HCT116 (cell line): ENCODE measurements at regions not wholly inside any gene's neighbourhood (a gene's known extent, or its start where the extent isn't known, plus 50 kb on each side); places are given as distances from the start of the nearest gene placed in this dataset.
"Not testable (repeated sequence)": the region's sequence is repeated elsewhere in the genome, so short reads cannot be mapped to it uniquely, and the experiment has no call there.

ENCODE experiments used
- ATAC-seq: fragments of 200-7000 bp; cut with Tn5 transposase; 2 replicates; pipeline ENCODE4 v1.9.1; 2020; ENCODE audit warnings: mild to moderate bottlenecking, moderate library complexity
- BruUV-seq: library from RNA; stranded (reverse); fragments of 400-500 nt; replicated peaks from 2 replicates; lab custom pipeline; 2021; lab: Mats Ljungman, UMichigan
- CTCF ChIA-PET: fragments of 300-600 bp; sonication (Branson Sonifier 250); formaldehyde crosslinking; loops from one replicate; lab custom pipeline; 2021; ENCODE audit warnings: antibody characterized with exemption; lab: Charles Lee
- POLR2A ChIA-PET: fragments of 300-600, 350-600 bp; sonication (Branson Sonifier 250); formaldehyde crosslinking; loops from one replicate; lab custom pipeline; 2021; ENCODE audit warnings: antibody characterized with exemption; lab: Charles Lee
- RAD21 ChIA-PET, 2 experiments: fragments of 300-600 bp; sonication (Branson Sonifier 250); formaldehyde crosslinking; loops; one replicate each; lab custom pipeline; 2023; ENCODE audit warnings: low total read pairs in 2 of 2; ENCODE audit not compliant: uncharacterized antibody in 2 of 2, unreplicated experiment in 2 of 2, low non-redundant PET in 1 of 2; lab: Charles Lee
- DNase-seq: peaks from one replicate; pipeline ENCODE4 v3.0.0-alpha.2; 2010; ENCODE audit warnings: low read depth, low spot score
- H2AFZ ChIP-seq: fragments of 200-600 bp; shearing (Covaris generic), sonication (generic); 2 replicates; pipeline ENCODE4 v1.6.1; 2017; ENCODE audit warnings: low read depth, mixed run types, mixed read lengths, antibody characterized with exemption, low read length; ENCODE audit not compliant: poor library complexity, severe bottlenecking
- H3K27ac ChIP-seq: 2 replicates; pipeline ENCODE4 v1.5.1; 2012; ENCODE audit warnings: low read depth, low read length
- H3K27me3 ChIP-seq: fragments of 200-600 bp; sonication (generic); 2 replicates; pipeline ENCODE4 v1.6.1; 2016; ENCODE audit warnings: mixed run types, low read length, mixed read lengths; ENCODE audit not compliant: insufficient read depth
- H3K36me3 ChIP-seq, 2 experiments: fragments of 200-500 bp in 1 of 2; fragments of 200-600 bp in 1 of 2; sonication (Bioruptor generic) in 1 of 2; sonication (generic) in 1 of 2; 2 replicates each; pipeline versions ENCODE4 v1.5.1 to v1.6.1; 2014 to 2016; ENCODE audit warnings: low read length in 2 of 2, inconsistent platforms in 1 of 2, mixed read lengths in 1 of 2, mixed run types in 1 of 2; ENCODE audit not compliant: insufficient read depth in 2 of 2, control insufficient read depth in 1 of 2
- H3K4me1 ChIP-seq, 2 experiments: fragments of 200-600 bp in 1 of 2; sonication (generic) in 1 of 2; 2 replicates each; pipeline versions ENCODE4 v1.5.1 to v1.6.1; 2012 to 2017; ENCODE audit warnings: low read length in 2 of 2, inconsistent platforms in 1 of 2, mild to moderate bottlenecking in 1 of 2, mixed read lengths in 1 of 2, mixed run types in 1 of 2, moderate library complexity in 1 of 2; ENCODE audit not compliant: insufficient read depth in 2 of 2, control insufficient read depth in 1 of 2
- H3K4me2 ChIP-seq: fragments of 200-600 bp; sonication (generic); 2 replicates; pipeline ENCODE4 v1.6.1; 2017; ENCODE audit warnings: mixed run types, low read length, mixed read lengths
- H3K4me3 ChIP-seq, 2 experiments: fragments of 200-600 bp in 1 of 2; sonication (generic) in 1 of 2; replicated peaks in 1 of 2; 2 replicates each; pipeline ENCODE4 v1.5.1; 2011 to 2016; ENCODE audit warnings: low read length in 2 of 2, control low read depth in 1 of 2, low read depth in 1 of 2, mild to moderate bottlenecking in 1 of 2, mixed read lengths in 1 of 2, mixed run types in 1 of 2
- H3K79me2 ChIP-seq: fragments of 200-600 bp; sonication (generic); 2 replicates; pipeline ENCODE4 v1.6.1; 2017; ENCODE audit warnings: mild to moderate bottlenecking, mixed run types, low read length, moderate library complexity, mixed read lengths; ENCODE audit not compliant: insufficient read depth
- H3K9ac ChIP-seq: fragments of 200-600 bp; sonication (generic); 2 replicates; pipeline ENCODE4 v1.6.1; 2016; ENCODE audit warnings: low read length, mixed read lengths
- H3K9me2 ChIP-seq: fragments of 200-600 bp; sonication (generic), shearing (Covaris generic); 2 replicates; pipeline ENCODE4 v1.6.1; 2017; ENCODE audit warnings: mixed run types, mild to moderate bottlenecking, moderate library complexity; ENCODE audit not compliant: insufficient read depth
- H3K9me3 ChIP-seq, 2 experiments: fragments of 200-500 bp in 1 of 2; fragments of 200-600 bp in 1 of 2; sonication (Bioruptor generic) in 1 of 2; sonication (generic) in 1 of 2; 2 replicates each; pipeline ENCODE4 v1.6.1; 2014 to 2017; ENCODE audit warnings: low read length in 2 of 2, mixed read lengths in 2 of 2, inconsistent platforms in 1 of 2, low read depth in 1 of 2, mild to moderate bottlenecking in 1 of 2, mixed run types in 1 of 2, moderate library complexity in 1 of 2; ENCODE audit not compliant: control insufficient read depth in 1 of 2, insufficient read depth in 1 of 2
- H4K20me1 ChIP-seq: fragments of 200-600 bp; sonication (generic), shearing (Covaris generic); 2 replicates; pipeline ENCODE4 v1.6.1; 2017; ENCODE audit warnings: mixed run types, mild to moderate bottlenecking, moderate library complexity; ENCODE audit not compliant: insufficient read depth
- ATF3 ChIP-seq: IDR thresholded peaks from 2 replicates; pipeline ENCODE4 v1.6.1; 2012
- CBX3 ChIP-seq: IDR thresholded peaks from 2 replicates; pipeline ENCODE4 v1.6.1; 2012; ENCODE audit warnings: low read depth
- CEBPB ChIP-seq: IDR thresholded peaks from 2 replicates; pipeline ENCODE4 v1.6.1; 2012; ENCODE audit warnings: low read depth
- CTCF ChIP-seq, 3 experiments: fragments of 200-600 bp in 1 of 3; sonication (generic) in 1 of 3; IDR thresholded peaks in 2 of 3; conservative IDR thresholded peaks in 1 of 3; 2 replicates each; pipeline ENCODE4 v1.5.1; 2012 to 2017; ENCODE audit warnings: low read depth in 2 of 3, low read length in 2 of 3, antibody characterized with exemption in 1 of 3, borderline replicate concordance in 1 of 3, control low read depth in 1 of 3, mild to moderate bottlenecking in 1 of 3, mixed read lengths in 1 of 3, mixed run types in 1 of 3, moderate library complexity in 1 of 3; ENCODE audit not compliant: insufficient read depth in 1 of 3
- EGR1 ChIP-seq: IDR thresholded peaks from 2 replicates; pipeline ENCODE4 v1.6.1; 2012; ENCODE audit warnings: low read depth
- FOSL1 ChIP-seq: IDR thresholded peaks from 2 replicates; pipeline ENCODE4 v1.6.1; 2012; ENCODE audit warnings: low read depth
- JUND ChIP-seq: IDR thresholded peaks from 2 replicates; pipeline ENCODE4 v1.6.1; 2012
- POLR2AphosphoS5 ChIP-seq: IDR thresholded peaks from 2 replicates; pipeline ENCODE4 v1.6.1; 2011; ENCODE audit warnings: mild to moderate bottlenecking, low read depth, low read length, moderate library complexity
- REST ChIP-seq: IDR thresholded peaks from 2 replicates; pipeline ENCODE4 v1.6.1; 2012; ENCODE audit warnings: low read depth
- SP1 ChIP-seq: IDR thresholded peaks from 2 replicates; pipeline ENCODE4 v1.6.1; 2012; ENCODE audit warnings: low read depth
- TCF7L2 ChIP-seq: IDR thresholded peaks from 2 replicates; pipeline ENCODE4 v1.7.0; 2011; ENCODE audit warnings: borderline replicate concordance, inconsistent platforms; ENCODE audit not compliant: insufficient read depth, insufficient read length; ENCODE audit errors: extremely low read depth
- YY1 ChIP-seq: IDR thresholded peaks from 2 replicates; pipeline ENCODE4 v1.6.1; 2011; ENCODE audit warnings: low read length, low read depth, moderate library complexity, mild to moderate bottlenecking; ENCODE audit not compliant: insufficient replicate concordance; ENCODE audit errors: extremely low read depth
- intact Hi-C: fragments of 100-400 bp; cut with micrococcal nuclease; formaldehyde crosslinking; loops from 2 replicates; pipeline ENCODE4 v1.10.0; 2022

- no peak for TF ChIP-seq TCF7L2
Observed at GRCh38 chr4:13816472-13816871, 188.9 kb upstream of the BOD1L1 start (continued).

- no peak overlapping the region for H3K4me2 ChIP-seq
- no peaks in the 10 kb centered on the region for H3K9me2 ChIP-seq
- no peaks in the 10 kb centered on the region for H4K20me1 ChIP-seq
- H2AFZ ChIP-seq: no peak overlapping the region
- H3K9ac ChIP-seq: no peak overlapping the region
- BruUV-seq: no TSS peak
- no peaks in the 10 kb centered on the region for H3K36me3 ChIP-seq
- TF ChIP-seq POLR2AphosphoS5 (no peak), YY1 (no peak), REST (no peak), CBX3 (no peak), SP1 (no peak), EGR1 (no peak), FOSL1 (no peak), ATF3 (no peak), CTCF (IDR thresholded peaks at IDR 0.05 in 2 of 3, conservative IDR thresholded peaks at IDR 0.05 in 1 of 3; ENCODE audit: borderline replicate concordance in 1 of 3, insufficient read depth in 1 of 3, low read depth in 2 of 3, low read length in 2 of 3) (no peak), JUND (no peak), CEBPB (no peak)
- no peaks in the 10 kb centered on the region for H3K4me1 ChIP-seq
- H3K27ac ChIP-seq: no peak overlapping the region
- ChIA-PET RAD21 (no interaction called here), CTCF (no interaction called here), POLR2A (no interaction called here)
- no peaks in the 10 kb centered on the region for H3K79me2 ChIP-seq
- no peak for DNase-seq
- no peaks in the 10 kb centered on the region for H3K9me3 ChIP-seq
- no peaks in the 10 kb centered on the region for H3K27me3 ChIP-seq
- H3K4me3 ChIP-seq: no peak overlapping the region
- intact Hi-C loops: no loop called here
- no peak for ATAC-seq
Observed at GRCh38 chr4:13821522-13821921, 194.0 kb upstream of the BOD1L1 start.

GRCh38 chr4:13825822-13826221, 198.3 kb upstream of the BOD1L1 start:
- H3K9ac ChIP-seq, POLR2A ChIA-PET, H3K36me3 ChIP-seq, intact Hi-C loops, H3K4me2 ChIP-seq, H2AFZ ChIP-seq, ATAC-seq, H4K20me1 ChIP-seq, RAD21 ChIA-PET, H3K79me2 ChIP-seq, BruUV-seq, DNase-seq, H3K9me3 ChIP-seq, H3K27ac ChIP-seq, CTCF ChIA-PET, H3K9me2 ChIP-seq, H3K4me3 ChIP-seq, H3K4me1 ChIP-seq, H3K27me3 ChIP-seq: not testable (repeated sequence)
